Activated CD4-positive, alpha-beta T cell treated with anti-CD3 and anti-CD28 coated beads for 36 hours (primary cell): ENCODE measurements at regions not wholly inside any gene's neighbourhood (a gene's known extent, or its start where the extent isn't known, plus 50 kb on each side); places are given as distances from the start of the nearest gene placed in this dataset.

Source experiments
- ATAC-seq: fragments of 200-7000 bp; cut with Tn5 transposase; one replicate; pipeline ENCODE4 v1.10.0; 2021; ENCODE audit warnings: mild to moderate bottlenecking, moderate library complexity
- CTCF ChIA-PET: fragments of 350-600 bp; sonication (Branson Sonifier 250); formaldehyde crosslinking; loops from one replicate; lab custom pipeline; 2021; ENCODE audit warnings: antibody characterized with exemption; lab: Charles Lee
- POLR2A ChIA-PET: fragments of 350-600 bp; sonication (Branson Sonifier 250); formaldehyde crosslinking; loops from one replicate; lab custom pipeline; 2021; ENCODE audit warnings: antibody characterized with exemption, inconsistent platforms; lab: Charles Lee
- DNase-seq: peaks from one replicate; pipeline ENCODE4 v3.0.0-alpha.2; 2020
- H3K27ac Mint-ChIP-seq: one replicate; pipeline ENCODE4 v1.8.0; 2021; ENCODE audit warnings: mixed read lengths
- H3K27me3 Mint-ChIP-seq: one replicate; pipeline ENCODE4 v1.8.0; 2021; ENCODE audit warnings: mixed read lengths
- H3K36me3 Mint-ChIP-seq: one replicate; pipeline ENCODE4 v1.8.0; 2021; ENCODE audit warnings: low read depth, mixed read lengths
- H3K4me1 Mint-ChIP-seq: one replicate; pipeline ENCODE4 v1.8.0; 2021; ENCODE audit warnings: mixed read lengths
- H3K4me3 Mint-ChIP-seq: one replicate; pipeline ENCODE4 v1.8.0; 2021; ENCODE audit warnings: mild to moderate bottlenecking, moderate library complexity, mixed read lengths
- H3K9me3 Mint-ChIP-seq: one replicate; pipeline ENCODE4 v1.8.0; 2021; ENCODE audit warnings: low read depth, mixed read lengths
- intact Hi-C, 2 experiments: fragments of 100-400 bp; cut with DNase I in 1 of 2; cut with micrococcal nuclease in 1 of 2; formaldehyde crosslinking; loops; one replicate each; pipeline versions ENCODE4 v1.14.2 to v1.15.1; 2022 to 2024; cut with DNase I, micrococcal nuclease

- Mint-ChIP-seq H3K27me3 (no peaks in the 10 kb centered on the region), H3K36me3 (no peaks in the 10 kb centered on the region), H3K27ac (peak overlapping the region; percentile 64), H3K9me3 (no peaks in the 10 kb centered on the region), H3K4me3 (peak overlapping the region; percentile 46), H3K4me1 (peaks cover 55% of the 10 kb centered on the region)
- ChIA-PET CTCF (interaction anchor here (1.2 kb wide), 1 partner anchor 24 kb away, joined by 5 read pairs; no protein-coding TSS in a partner anchor), POLR2A (no interaction called here)
- intact Hi-C loops = loop anchor here (2.0 kb wide), 2 partner anchors 15 to 49 kb away; no protein-coding TSS in a partner anchor
- ATAC-seq (no peak), DNase-seq (no peak)
These were observed 50.3 kb downstream of the UTRN start for GRCh38 chr6:144335311-144335861.

GRCh38 chr6:144335914-144336313, 50.8 kb downstream of the UTRN start:
- Mint-ChIP-seq H3K27ac (peak overlapping the region; percentile 64), H3K4me3 (no peak overlapping the region), H3K9me3 (no peaks in the 10 kb centered on the region), H3K27me3 (no peaks in the 10 kb centered on the region), H3K36me3 (no peaks in the 10 kb centered on the region), H3K4me1 (peaks cover 56% of the 10 kb centered on the region)
- ATAC-seq (peak; percentile 53), DNase-seq (peak; percentile 46)
- POLR2A ChIA-PET = no interaction called here
- intact Hi-C loops = loop anchor here (2.0 kb wide), 2 partner anchors 15 to 49 kb away; no protein-coding TSS in a partner anchor
- CTCF ChIA-PET = interaction anchor here (1.2 kb wide), 1 partner anchor 24 kb away, joined by 5 read pairs; no protein-coding TSS in a partner anchor

- ChIA-PET CTCF (interaction anchor here (0.6 kb wide), 1 partner anchor 216 kb away, joined by 3 read pairs; no protein-coding TSS in a partner anchor), POLR2A (no interaction called here)
These were observed 51.8 kb downstream of the UTRN start for GRCh38 chr6:144336900-144337299.

GRCh38 chr6:144338474-144338873, 53.3 kb downstream of the UTRN start:
- intact Hi-C loops = no loop called here
- ChIA-PET CTCF (interaction anchor here (0.8 kb wide), 1 partner anchor 142 kb away, joined by 3 read pairs; no protein-coding TSS in a partner anchor), POLR2A (no interaction called here)
- H3K27me3 Mint-ChIP-seq = no peaks in the 10 kb centered on the region
- no peaks in the 10 kb centered on the region for H3K9me3 Mint-ChIP-seq
- no peak overlapping the region for H3K4me3 Mint-ChIP-seq
- peaks cover 78% of the 10 kb centered on the region for H3K4me1 Mint-ChIP-seq
- H3K27ac Mint-ChIP-seq = no peak overlapping the region
- H3K36me3 Mint-ChIP-seq = no peaks in the 10 kb centered on the region
- ATAC-seq = no peak
- DNase-seq = peak; percentile 22

More at GRCh38 chr6:144336900-144337299, 51.8 kb downstream of the UTRN start:
- DNase-seq (no peak), ATAC-seq (no peak)
- H3K9me3 Mint-ChIP-seq = no peaks in the 10 kb centered on the region
- no peaks in the 10 kb centered on the region for H3K36me3 Mint-ChIP-seq
- H3K27ac Mint-ChIP-seq = no peak overlapping the region
- H3K27me3 Mint-ChIP-seq = no peaks in the 10 kb centered on the region
- intact Hi-C loops = no loop called here
- peaks cover 65% of the 10 kb centered on the region for H3K4me1 Mint-ChIP-seq
- H3K4me3 Mint-ChIP-seq = no peak overlapping the region

GRCh38 chr6:144338951-144339700, 54.0 kb downstream of the UTRN start:
- POLR2A ChIA-PET = no interaction called here

GRCh38 chr6:144339859-144340452, 54.8 kb downstream of the UTRN start:
- no peaks in the 10 kb centered on the region for H3K36me3 Mint-ChIP-seq
- H3K27me3 Mint-ChIP-seq = no peaks in the 10 kb centered on the region
- POLR2A ChIA-PET = no interaction called here
- CTCF ChIA-PET = interaction anchor here (0.9 to 1.3 kb wide), 4 partner anchors 22 to 235 kb away, joined by 3 read pairs; no protein-coding TSS in a partner anchor
- ATAC-seq (no peak), DNase-seq (no peak)
- no peak overlapping the region for H3K27ac Mint-ChIP-seq
- H3K4me3 Mint-ChIP-seq = no peak overlapping the region
- intact Hi-C loops = loop anchor here (5.0 to 10.0 kb wide), 5 partner anchors 123 to 1475 kb away; partner anchors contain the start of genes FBXO30 (in 1 of the 2) and SF3B5 (in 1 of the 2)
- H3K9me3 Mint-ChIP-seq = no peaks in the 10 kb centered on the region
- H3K4me1 Mint-ChIP-seq = peaks cover 72% of the 10 kb centered on the region

More at GRCh38 chr6:144338951-144339700, 54.0 kb downstream of the UTRN start:
- H3K4me1 Mint-ChIP-seq = peaks cover 76% of the 10 kb centered on the region
- no peaks in the 10 kb centered on the region for H3K36me3 Mint-ChIP-seq
- no peaks in the 10 kb centered on the region for H3K9me3 Mint-ChIP-seq
- H3K27me3 Mint-ChIP-seq = no peaks in the 10 kb centered on the region
- no peak for DNase-seq
- CTCF ChIA-PET = no interaction called here
- ATAC-seq = no peak
- H3K27ac Mint-ChIP-seq = no peak overlapping the region
- no peak overlapping the region for H3K4me3 Mint-ChIP-seq
- intact Hi-C loops = no loop called here

- intact Hi-C loops = loop anchor here (5.0 to 10.0 kb wide), 5 partner anchors 123 to 1474 kb away; partner anchors contain the start of genes FBXO30 (in 1 of the 2) and SF3B5 (in 1 of the 2)
These were observed 55.6 kb downstream of the UTRN start for GRCh38 chr6:144340541-144341371.

GRCh38 chr6:144341831-144342527, 56.8 kb downstream of the UTRN start:
- DNase-seq (no peak), ATAC-seq (no peak)
- Mint-ChIP-seq H3K9me3 (no peaks in the 10 kb centered on the region), H3K36me3 (peaks cover 2% of the 10 kb centered on the region), H3K27ac (no peak overlapping the region), H3K4me1 (peaks cover 70% of the 10 kb centered on the region), H3K27me3 (no peaks in the 10 kb centered on the region), H3K4me3 (no peak overlapping the region)
- ChIA-PET CTCF (interaction anchor here (0.5 to 1.4 kb wide), 4 partner anchors 44 to 1524 kb away, joined by 3 to 4 read pairs (median 3); no protein-coding TSS in a partner anchor), POLR2A (no interaction called here)
- intact Hi-C loops = loop anchor here (5.0 to 10.0 kb wide), 5 partner anchors 125 to 1473 kb away; partner anchors contain the start of genes FBXO30 (in 1 of the 2) and SF3B5 (in 1 of the 2)

More at GRCh38 chr6:144340541-144341371, 55.6 kb downstream of the UTRN start:
- DNase-seq = no peak
- ChIA-PET CTCF (interaction anchor here (0.9 to 1.4 kb wide), 5 partner anchors 22 to 236 kb away, joined by 3 to 4 read pairs (median 3); no protein-coding TSS in a partner anchor), POLR2A (interaction anchor here (0.7 kb wide), 1 partner anchor 23 kb away, joined by 4 read pairs; no protein-coding TSS in a partner anchor)
- Mint-ChIP-seq H3K27me3 (no peaks in the 10 kb centered on the region), H3K4me1 (peaks cover 72% of the 10 kb centered on the region), H3K27ac (no peak overlapping the region), H3K36me3 (no peaks in the 10 kb centered on the region), H3K9me3 (no peaks in the 10 kb centered on the region), H3K4me3 (no peak overlapping the region)
- ATAC-seq = no peak

GRCh38 chr6:144343701-144344428, 58.7 kb downstream of the UTRN start:
- intact Hi-C loops = loop anchor here (1.0 to 10.0 kb wide), 11 partner anchors 10 to 1471 kb away; partner anchors contain the start of genes UTRN (in 2 of the 2), FBXO30 (in 1 of the 2) and SF3B5 (in 1 of the 2)
- POLR2A ChIA-PET = interaction anchor here (1.2 kb wide), 1 partner anchor 10 kb away, joined by 3 read pairs; no protein-coding TSS in a partner anchor

More at GRCh38 chr6:144343701-144344428, 58.7 kb downstream of the UTRN start:
- ATAC-seq (peak; percentile 54), DNase-seq (peak; percentile 60)
- H3K36me3 Mint-ChIP-seq = peaks cover 11% of the 10 kb centered on the region
- H3K27ac Mint-ChIP-seq = peak overlapping the region; percentile 98
- peaks cover 7% of the 10 kb centered on the region for H3K9me3 Mint-ChIP-seq
- CTCF ChIA-PET = interaction anchor here (0.7 to 1.9 kb wide), 4 partner anchors 9 to 58 kb away, joined by 3 to 5 read pairs (median 4); partner anchors contain the start of gene UTRN
- no peaks in the 10 kb centered on the region for H3K27me3 Mint-ChIP-seq
- peak overlapping the region; percentile 82 for H3K4me3 Mint-ChIP-seq
- peaks cover 72% of the 10 kb centered on the region for H3K4me1 Mint-ChIP-seq
